G401.6 (cell line): ENCODE measurements at regions not wholly inside any gene's neighbourhood (a gene's known extent, or its start where the extent isn't known, plus 50 kb on each side); places are given as distances from the start of the nearest gene placed in this dataset.

Experiments used
- FAIRE-seq: peaks from 2 replicates; lab custom pipeline; 2012; peaks lifted over from hg19 to GRCh38; lab: Jason Lieb, UNC

GRCh38 chr6:139872665-139873064 lies 498.2 kb upstream of the CITED2 start:
- no peak for FAIRE-seq

GRCh38 chr6:139871803-139872510 lies 497.5 kb upstream of the CITED2 start:
- peak; percentile 89 for FAIRE-seq

GRCh38 chr6:139871165-139871710 lies 496.8 kb upstream of the CITED2 start:
- FAIRE-seq = no peak

DNA sequence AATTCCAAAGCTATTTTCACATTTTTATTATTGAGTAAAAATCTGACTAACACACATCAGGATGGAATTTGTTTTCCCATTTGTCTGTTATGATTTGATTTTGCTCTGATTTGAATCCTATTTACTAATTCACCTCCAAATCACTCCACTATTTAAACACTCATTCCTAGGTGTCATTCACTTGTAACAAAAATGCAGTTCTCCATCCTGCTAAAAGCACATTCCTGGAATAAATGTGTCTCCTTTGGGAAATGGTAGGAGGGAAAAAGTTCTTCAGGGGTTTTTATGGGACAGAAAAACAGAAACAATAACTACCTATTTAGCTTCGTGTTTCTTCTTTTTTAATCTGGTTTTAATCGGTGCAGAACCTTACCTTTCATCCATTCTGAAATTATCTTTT lies 494.1 kb upstream of the CITED2 start:
- FAIRE-seq = peak; percentile 98

DNA sequence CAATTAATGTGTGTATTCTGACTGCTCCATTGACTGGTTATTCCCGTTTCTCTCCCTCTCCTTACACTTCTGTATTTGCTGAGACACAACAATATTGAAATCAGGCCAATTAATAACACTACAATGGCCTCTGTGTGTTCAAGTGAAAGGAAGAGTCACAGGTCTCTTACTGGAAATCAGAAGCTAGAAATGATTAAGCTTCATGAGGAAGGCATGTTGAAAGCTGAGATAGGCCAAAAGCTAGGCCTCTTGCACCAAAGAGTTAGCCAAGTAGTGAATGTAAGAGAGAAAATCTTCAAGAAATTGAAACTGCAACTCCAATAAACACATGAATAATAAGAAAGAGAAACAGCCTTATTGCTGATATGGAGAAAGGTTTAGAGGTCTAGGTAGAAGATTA lies 489.5 kb upstream of the CITED2 start:
- no peak for FAIRE-seq

- peak; percentile 81 for FAIRE-seq
Observed at GRCh38 chr6:139863346-139863745, 488.9 kb upstream of the CITED2 start.

GRCh38 chr6:139862311-139862710 lies 487.9 kb upstream of the CITED2 start:
- no peak for FAIRE-seq

- FAIRE-seq = peak; percentile 74
Observed at GRCh38 chr6:139860203-139860602, 485.8 kb upstream of the CITED2 start.

DNA sequence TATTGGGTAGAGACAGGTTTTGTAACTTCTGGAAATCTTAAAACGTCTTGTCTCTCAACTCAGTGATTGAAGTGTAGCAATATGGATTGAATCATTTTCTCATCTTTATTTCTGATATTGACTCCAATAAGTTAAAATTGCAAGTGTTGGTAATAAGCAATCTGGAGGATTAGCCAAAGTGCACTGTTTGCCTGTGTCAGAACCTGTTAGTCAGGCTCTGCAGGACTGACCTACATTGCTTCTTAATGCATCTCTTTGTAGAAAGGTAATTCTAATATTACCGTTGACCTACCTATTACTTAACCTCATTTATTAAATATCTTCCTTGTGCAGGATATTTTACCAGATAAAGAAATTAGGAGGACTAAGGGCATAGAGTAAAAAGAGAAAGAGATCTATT lies 484.0 kb upstream of the CITED2 start:
- no peak for FAIRE-seq

DNA sequence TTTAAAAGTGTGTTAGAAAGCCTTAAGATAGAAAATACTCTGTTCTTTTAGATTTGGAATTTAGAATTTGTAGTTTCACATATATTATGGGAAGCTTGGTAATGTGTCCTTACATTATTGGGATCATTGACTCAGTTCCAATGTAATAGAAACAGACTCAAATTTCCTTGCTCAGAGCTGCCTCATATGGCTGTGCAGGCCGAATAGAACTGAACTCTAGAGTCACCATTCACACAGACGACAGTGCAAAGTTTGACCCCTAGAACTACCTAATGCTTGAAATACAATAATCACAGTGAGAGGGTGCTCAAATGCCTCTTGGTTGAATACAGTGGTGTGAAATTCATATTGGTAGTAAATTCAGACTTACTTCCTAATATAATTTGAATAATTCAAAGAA lies 482.7 kb upstream of the CITED2 start:
- FAIRE-seq = no peak

DNA sequence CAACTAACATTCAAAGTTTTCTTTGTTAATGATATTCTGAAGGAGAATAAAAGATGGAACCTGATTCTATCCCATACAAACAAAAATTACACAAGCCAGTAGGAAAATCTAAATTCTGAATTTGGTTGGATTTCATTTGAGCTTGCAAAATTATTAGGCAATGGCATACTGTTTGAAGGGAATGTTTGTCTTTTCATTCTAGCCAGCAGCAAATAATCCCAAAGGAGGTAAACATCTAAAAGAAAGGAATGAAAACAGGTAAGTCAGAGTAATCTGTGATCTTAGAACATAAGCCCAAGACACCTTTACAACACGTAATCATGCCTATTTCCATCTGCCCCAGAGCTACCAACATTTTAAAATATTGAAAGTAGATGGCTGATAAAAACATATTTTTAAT lies 482.1 kb upstream of the CITED2 start:
- FAIRE-seq = no peak

DNA sequence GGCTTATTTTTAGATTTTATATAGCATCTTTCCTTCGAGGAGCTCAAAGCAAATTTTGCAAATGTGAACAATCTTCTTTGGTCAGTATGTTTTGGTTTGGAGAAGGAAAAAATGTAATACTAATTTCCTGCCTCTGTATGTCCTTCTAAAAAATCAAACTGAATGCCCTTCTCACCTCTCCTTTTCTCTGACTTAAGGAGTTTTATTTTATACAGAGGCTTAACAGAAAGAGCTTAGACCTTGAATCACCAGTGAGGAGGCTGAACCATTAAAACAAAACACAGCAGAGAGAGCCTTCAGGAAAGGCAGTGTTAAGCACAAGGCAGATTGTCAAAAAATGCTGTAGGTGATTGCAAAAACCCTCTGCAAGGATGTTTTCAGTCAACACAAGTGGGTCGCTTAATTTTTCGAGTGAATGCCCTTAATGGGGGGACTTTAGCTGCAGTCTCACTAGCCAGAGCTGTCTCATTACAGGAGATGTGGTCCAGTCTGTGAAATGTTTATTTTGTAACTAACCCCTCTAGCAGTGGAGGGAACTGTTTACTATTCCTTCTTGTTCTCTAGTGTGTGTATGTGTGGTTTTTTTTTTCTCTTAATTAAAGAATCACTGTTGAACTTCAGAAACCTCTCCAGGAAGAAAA lies 481.3 kb upstream of the CITED2 start:
- no peak for FAIRE-seq

- FAIRE-seq = peak; percentile 100
Observed at GRCh38 chr6:139853302-139853992, 479.0 kb upstream of the CITED2 start.

- FAIRE-seq = no peak
Observed at GRCh38 chr6:139852488-139853140, 478.2 kb upstream of the CITED2 start.

- no peak for FAIRE-seq
Observed at GRCh38 chr6:139852067-139852466, 477.6 kb upstream of the CITED2 start.

DNA sequence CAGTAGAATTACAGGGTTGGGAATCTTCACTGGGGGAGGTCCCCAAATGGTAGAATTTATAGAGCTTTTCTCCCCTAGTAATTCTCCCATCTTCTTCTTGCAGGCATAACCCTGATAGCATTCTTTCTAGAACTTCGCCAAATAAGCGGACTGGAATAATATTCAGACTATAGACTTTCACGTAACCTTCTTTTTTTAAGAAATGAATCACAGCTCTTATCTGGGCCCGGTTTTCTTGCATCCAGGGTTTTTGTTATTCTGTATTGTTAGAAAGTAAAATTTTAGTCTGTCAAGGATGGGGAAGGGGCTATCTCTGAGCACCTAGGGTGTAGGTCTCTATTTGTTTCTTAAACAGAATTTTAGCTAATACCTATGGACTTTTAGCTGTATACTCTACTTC lies 476.8 kb upstream of the CITED2 start:
- FAIRE-seq = no peak

DNA sequence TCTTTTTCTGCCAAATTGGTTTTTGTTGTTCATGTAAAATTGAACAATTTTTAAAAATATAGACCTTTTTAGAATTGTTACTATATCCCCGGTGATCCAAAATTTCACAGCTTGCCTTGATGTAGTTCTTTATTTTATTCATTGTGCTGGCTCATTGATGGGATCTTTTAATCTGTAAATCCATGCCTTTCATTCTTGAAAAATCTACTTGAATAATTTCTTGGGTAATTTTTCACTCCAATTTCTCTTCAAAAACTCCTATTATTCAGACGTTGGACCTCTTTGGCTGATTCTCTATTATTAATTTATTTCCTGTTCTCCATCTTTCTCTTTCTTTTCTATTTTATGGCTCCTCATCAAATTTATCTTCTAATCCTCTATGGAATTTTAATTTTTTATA lies 476.1 kb upstream of the CITED2 start:
- FAIRE-seq = no peak

GRCh38 chr6:139847457-139847813 lies 473.0 kb upstream of the CITED2 start:
- FAIRE-seq = no peak

DNA sequence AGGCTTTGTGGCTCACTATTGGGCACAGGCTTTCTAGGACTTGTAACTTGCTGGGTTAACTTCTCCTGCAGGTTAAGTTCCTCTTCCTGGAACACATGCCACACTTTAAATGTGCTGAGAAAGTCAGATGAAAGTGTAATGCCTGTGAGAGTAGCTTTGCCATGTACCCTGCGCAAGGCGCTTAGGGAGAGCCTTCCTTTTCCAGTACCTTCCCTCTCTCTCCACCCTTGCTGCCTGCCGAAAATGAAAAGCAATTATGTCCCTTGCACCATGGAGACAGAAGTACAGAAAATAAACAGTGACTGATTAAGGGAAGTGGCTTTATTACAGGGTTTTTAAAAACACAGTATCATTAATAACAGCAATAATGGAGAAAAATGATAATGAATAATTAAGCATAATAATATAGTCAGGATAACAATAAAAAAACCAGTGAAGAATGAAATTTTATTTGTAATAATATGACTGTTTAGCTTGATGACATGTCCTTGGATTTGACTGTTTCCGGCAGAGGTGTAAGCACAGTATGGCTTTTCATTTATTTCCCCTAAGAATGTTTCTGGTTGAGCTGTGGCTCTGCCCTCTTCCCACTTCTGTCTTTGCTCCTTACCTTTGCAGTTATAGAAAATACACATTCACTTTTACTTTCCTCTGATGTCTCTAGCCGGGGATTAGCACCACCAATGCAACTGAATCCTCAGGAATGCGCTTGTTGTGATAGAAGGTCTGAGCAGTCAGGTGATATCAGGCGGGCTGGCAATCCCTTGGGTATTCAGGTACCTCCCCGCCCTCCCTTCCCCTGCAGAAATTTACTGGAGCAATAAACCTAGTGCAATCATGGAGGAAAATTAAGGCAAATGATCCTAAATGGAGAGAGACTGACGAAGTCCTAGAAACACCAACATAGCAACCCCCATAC lies 472.3 kb upstream of the CITED2 start:
- FAIRE-seq = no peak

DNA sequence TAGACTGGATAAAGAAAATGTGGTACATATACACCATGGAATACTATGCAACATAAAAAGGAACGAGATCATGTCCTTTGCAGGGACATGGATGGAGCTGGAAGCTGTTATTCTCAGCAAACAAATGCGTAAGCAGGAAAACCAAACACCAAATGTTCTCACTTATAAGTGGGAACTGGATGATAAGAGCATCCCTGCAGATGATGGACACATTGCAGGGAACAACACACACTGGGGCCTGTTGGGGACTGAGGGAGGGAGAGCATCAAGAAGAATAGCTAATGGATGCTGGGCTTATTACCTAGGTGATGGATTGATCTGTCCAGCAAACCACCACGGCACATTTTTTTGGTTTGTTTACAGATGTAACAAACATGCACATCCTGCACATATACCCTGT lies 470.5 kb upstream of the CITED2 start:
- no peak for FAIRE-seq

DNA sequence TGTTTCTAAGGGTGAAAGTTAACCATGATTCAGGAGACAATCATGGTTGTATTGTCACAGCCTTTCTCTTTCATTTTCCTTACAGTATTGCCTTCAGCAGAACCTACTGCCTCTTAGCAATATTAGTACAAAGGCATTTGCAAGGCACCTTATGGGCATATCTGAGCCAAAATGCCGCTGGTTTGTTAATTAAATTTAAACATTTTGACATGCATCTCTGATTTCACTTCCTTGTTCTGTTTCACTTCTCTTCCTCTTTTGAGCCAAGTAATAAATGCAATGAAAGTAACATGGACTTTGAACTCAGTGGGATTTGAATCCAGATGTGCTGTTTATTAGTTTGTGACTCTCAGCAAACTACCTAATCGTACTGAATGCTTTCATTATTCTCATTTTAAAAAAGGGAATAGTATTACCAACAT lies 467.4 kb upstream of the CITED2 start:
- FAIRE-seq = no peak
